ENCODE measurements at regions not wholly inside any gene's neighbourhood (a gene's known extent, or its start where the extent isn't known, plus 50 kb on each side); places are given as distances from the start of the nearest gene placed in this dataset.
"Not testable (repeated sequence)": the region's sequence is repeated elsewhere in the genome, so short reads cannot be mapped to it uniquely, and the experiment has no call there.

DNA sequence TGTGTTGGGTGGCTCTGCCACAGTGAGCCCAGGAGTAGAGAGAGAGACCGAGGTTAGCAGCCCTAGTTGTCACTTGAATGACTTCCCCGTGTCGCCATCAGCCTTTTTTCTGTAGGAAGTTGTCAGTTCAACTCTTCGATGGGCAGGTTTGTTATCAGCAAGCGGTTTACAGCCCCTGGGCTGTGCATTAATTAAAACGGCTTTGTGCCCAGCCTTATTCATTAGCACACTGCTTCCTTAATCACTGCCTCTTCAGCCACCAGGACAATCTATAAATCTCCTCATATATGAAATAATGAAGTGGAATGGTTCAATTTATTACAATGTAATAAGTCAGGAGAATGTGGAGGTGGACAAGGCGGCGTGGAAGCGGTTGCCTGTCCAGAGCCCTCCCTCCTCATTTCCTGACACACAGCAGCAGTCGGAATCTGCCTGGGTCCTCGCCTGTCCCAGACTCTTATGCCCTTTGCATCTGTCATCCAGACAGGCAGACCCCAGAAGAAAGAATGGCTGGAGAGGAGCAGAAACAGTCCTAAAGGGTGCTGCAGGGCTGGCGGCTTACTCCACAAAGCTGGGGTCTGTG lies 122.4 kb upstream of the OPCML start:
- no peaks in the 10 kb centered on the region for H3K4me1 Mint-ChIP-seq
- H3K27ac Mint-ChIP-seq: no peak overlapping the region
- H3K36me3 Mint-ChIP-seq: no peaks in the 10 kb centered on the region
- no peak for ATAC-seq
- no peak overlapping the region for H3K4me3 Mint-ChIP-seq
- H3K27me3 Mint-ChIP-seq: no peaks in the 10 kb centered on the region
- H3K9me3 Mint-ChIP-seq: peaks cover 4% of the 10 kb centered on the region

DNA sequence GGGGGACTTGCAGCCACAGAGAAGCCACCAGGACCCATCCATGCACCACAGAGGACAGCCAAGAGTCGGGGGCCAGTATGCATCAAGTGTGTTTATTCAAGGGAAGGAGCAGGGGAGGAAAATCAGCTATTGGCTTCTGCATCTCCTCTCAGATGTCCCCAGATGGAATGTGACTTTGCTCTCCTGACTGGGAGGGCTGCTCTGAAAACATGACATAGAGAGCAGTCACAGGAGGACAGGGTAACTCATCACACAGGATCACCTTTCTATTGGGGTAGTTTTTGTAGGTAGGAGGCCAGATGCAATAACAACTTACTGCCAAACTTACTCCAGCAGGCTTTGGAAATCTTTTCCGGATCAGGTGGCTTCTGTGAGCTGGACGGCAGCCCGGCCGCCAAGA lies 121.0 kb upstream of the OPCML start:
- ATAC-seq: no peak
- no peaks in the 10 kb centered on the region for H3K4me1 Mint-ChIP-seq
- H3K36me3 Mint-ChIP-seq: no peaks in the 10 kb centered on the region
- no peak overlapping the region for H3K4me3 Mint-ChIP-seq
- H3K9me3 Mint-ChIP-seq: peaks cover 4% of the 10 kb centered on the region
- H3K27me3 Mint-ChIP-seq: no peaks in the 10 kb centered on the region
- no peak overlapping the region for H3K27ac Mint-ChIP-seq

- H3K36me3 Mint-ChIP-seq: no peaks in the 10 kb centered on the region
- H3K4me3 Mint-ChIP-seq: no peak overlapping the region
- H3K27me3 Mint-ChIP-seq: no peaks in the 10 kb centered on the region
- H3K9me3 Mint-ChIP-seq: no peaks in the 10 kb centered on the region
- no peak for ATAC-seq
- no peaks in the 10 kb centered on the region for H3K4me1 Mint-ChIP-seq
- H3K27ac Mint-ChIP-seq: no peak overlapping the region
Observed at GRCh38 chr11:133650082-133650481, 117.8 kb upstream of the OPCML start.

- H3K4me3 Mint-ChIP-seq: no peak overlapping the region
- no peaks in the 10 kb centered on the region for H3K27me3 Mint-ChIP-seq
- no peaks in the 10 kb centered on the region for H3K36me3 Mint-ChIP-seq
- H3K9me3 Mint-ChIP-seq: no peaks in the 10 kb centered on the region
- no peak overlapping the region for H3K27ac Mint-ChIP-seq
- ATAC-seq: no peak
- H3K4me1 Mint-ChIP-seq: no peaks in the 10 kb centered on the region
Observed at GRCh38 chr11:133649040-133649439, 116.7 kb upstream of the OPCML start.

DNA sequence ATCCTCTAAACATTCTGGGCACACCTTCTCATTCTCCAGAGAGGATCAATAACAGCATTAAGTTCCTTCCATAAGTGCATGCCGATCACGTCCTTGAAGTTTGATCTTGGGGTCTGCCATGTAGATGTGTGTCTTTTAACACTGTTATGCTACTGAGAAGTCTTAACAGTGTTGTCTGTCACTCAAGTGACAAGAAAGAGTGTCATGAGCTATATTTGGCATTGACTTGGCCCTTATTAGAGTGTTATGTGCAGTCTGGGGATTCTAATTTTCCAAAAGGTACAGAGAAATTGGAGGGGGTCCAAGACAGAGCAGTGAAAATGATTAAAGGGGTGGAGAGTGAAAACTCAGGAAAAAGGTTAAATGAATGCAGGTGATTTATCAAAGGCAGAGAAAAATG lies 107.1 kb upstream of the OPCML start:
- peaks cover 4% of the 10 kb centered on the region for H3K9me3 Mint-ChIP-seq

DNA sequence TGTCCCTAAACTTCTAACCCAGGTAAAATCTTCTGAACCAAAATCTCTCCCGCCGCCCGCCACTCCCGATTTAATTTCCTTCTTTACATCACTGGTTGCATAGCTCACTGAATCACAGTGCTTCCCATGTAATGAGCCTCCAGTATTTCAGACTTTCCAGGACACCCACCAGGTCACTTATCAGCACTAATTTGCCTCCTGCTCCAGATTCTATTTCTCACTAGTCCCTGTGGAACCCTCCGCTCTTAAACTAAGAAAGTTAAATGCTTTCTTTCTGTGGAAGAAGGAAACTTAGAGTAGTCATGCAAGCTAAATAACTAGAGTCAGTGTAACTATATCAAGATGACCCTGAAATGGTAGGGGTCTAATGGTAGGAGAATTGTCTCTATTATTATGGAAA lies 106.6 kb upstream of the OPCML start:
- H3K36me3 Mint-ChIP-seq: no peaks in the 10 kb centered on the region
- H3K27ac Mint-ChIP-seq: no peak overlapping the region
- no peaks in the 10 kb centered on the region for H3K4me1 Mint-ChIP-seq
- no peak overlapping the region for H3K4me3 Mint-ChIP-seq
- H3K27me3 Mint-ChIP-seq: no peaks in the 10 kb centered on the region
- peaks cover 7% of the 10 kb centered on the region for H3K9me3 Mint-ChIP-seq
- ATAC-seq: no peak

More for the DNA sequence above, 107.1 kb upstream of the OPCML start:
- Mint-ChIP-seq H3K36me3 (no peaks in the 10 kb centered on the region), H3K4me1 (no peaks in the 10 kb centered on the region), H3K27me3 (no peaks in the 10 kb centered on the region), H3K4me3 (no peak overlapping the region), H3K27ac (no peak overlapping the region)
- ATAC-seq: no peak

- Mint-ChIP-seq H3K27ac (no peak overlapping the region), H3K36me3 (no peaks in the 10 kb centered on the region), H3K4me3 (no peak overlapping the region), H3K4me1 (no peaks in the 10 kb centered on the region), H3K27me3 (no peaks in the 10 kb centered on the region), H3K9me3 (peaks cover 8% of the 10 kb centered on the region)
- no peak for ATAC-seq
Observed at GRCh38 chr11:133636711-133637355, 104.5 kb upstream of the OPCML start.

GRCh38 chr11:133635244-133635739 lies 103.0 kb upstream of the OPCML start:
- Mint-ChIP-seq H3K27me3 (no peaks in the 10 kb centered on the region), H3K4me1 (no peaks in the 10 kb centered on the region), H3K9me3 (peaks cover 3% of the 10 kb centered on the region), H3K27ac (no peak overlapping the region), H3K4me3 (no peak overlapping the region), H3K36me3 (no peaks in the 10 kb centered on the region)
- no peak for ATAC-seq

DNA sequence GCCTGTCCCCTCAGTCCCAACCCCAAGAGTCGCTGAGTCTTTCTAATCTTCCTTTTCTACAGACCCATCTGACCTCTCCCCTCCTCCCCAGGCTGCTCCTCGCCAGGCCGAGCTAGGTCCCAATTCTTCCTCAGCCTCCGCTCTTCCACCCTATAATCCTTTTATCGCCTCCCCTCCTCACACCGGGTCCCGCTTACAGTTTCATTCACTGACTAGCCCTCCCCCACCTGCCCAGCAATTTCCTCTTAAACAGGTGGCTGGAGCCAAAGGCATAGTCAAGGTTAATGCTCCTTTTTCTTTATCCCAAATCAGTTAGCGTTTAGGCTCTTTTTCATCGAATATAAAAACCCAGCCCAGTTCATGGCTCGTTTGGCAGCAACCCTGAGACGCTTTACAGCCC lies 96.1 kb upstream of the OPCML start:
- not testable (repeated sequence) for H3K27me3 Mint-ChIP-seq, ATAC-seq, H3K4me1 Mint-ChIP-seq, H3K36me3 Mint-ChIP-seq, H3K4me3 Mint-ChIP-seq, H3K27ac Mint-ChIP-seq, H3K9me3 Mint-ChIP-seq

DNA sequence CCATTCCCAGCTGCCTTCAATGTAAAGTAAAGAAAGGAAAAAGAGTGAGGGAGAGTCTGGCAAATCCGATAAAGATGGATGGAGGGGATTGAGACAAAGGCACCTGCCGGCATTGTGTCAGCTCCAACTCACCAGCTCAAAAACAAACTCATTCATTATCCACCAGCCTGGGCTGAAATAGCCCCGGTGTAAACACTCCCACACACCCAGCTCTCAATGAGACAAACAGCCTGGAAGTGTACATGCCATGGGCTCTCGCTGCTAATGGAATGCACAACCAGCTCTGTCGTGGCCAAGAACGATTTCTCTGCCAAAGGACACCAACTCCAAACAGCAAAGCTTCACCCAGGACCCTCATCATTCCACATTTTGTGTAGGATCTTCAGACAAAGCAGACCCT lies 89.3 kb upstream of the OPCML start:
- H3K27me3 Mint-ChIP-seq: no peaks in the 10 kb centered on the region
- H3K4me1 Mint-ChIP-seq: no peaks in the 10 kb centered on the region
- no peaks in the 10 kb centered on the region for H3K36me3 Mint-ChIP-seq
- no peak overlapping the region for H3K27ac Mint-ChIP-seq
- no peak for ATAC-seq
- H3K9me3 Mint-ChIP-seq: peaks cover 2% of the 10 kb centered on the region
- no peak overlapping the region for H3K4me3 Mint-ChIP-seq

DNA sequence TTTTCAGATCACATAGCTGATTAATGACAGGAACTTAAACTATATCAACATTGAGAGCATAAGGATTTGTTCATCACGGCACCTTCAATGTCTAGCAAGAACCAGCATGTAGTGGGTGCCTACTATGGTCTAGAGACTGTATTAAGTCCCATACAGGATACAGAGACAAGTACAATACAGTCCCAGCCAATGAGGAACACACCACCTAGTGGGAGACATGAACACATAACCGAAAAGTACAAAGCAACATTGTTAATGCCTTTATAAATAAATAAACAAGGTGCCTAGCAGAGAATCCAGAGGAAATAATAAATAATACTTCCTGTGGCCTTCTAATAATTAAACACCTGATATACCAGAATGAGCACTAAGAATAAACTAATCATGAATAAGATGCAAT lies 87.7 kb upstream of the OPCML start:
- no peak for ATAC-seq
- Mint-ChIP-seq H3K4me1 (no peaks in the 10 kb centered on the region), H3K4me3 (no peak overlapping the region), H3K27me3 (no peaks in the 10 kb centered on the region), H3K27ac (no peak overlapping the region), H3K9me3 (peaks cover 7% of the 10 kb centered on the region), H3K36me3 (no peaks in the 10 kb centered on the region)

GRCh38 chr11:133619397-133619796 lies 87.1 kb upstream of the OPCML start:
- Mint-ChIP-seq H3K4me3 (no peak overlapping the region), H3K9me3 (peaks cover 7% of the 10 kb centered on the region), H3K4me1 (no peaks in the 10 kb centered on the region), H3K36me3 (no peaks in the 10 kb centered on the region), H3K27me3 (no peaks in the 10 kb centered on the region), H3K27ac (no peak overlapping the region)
- ATAC-seq: no peak

DNA sequence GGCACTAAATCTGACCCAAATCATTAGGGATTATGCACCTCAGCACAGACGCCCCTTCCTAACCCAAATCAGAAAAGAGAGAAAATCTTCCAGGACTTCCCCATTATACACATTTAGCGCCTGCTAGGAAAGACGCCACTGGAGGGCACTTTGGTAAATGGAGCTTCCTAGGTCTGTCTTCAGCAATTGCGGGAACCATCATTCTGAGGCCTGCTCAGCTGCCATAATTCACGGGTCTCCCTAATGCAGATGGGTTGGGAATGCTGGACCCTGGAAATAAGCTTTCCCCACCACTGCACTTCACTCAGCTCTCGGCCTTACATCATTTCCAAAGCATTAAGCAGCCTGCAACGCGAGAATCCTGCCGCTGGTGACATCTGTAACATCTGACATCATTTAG lies 86.2 kb upstream of the OPCML start:
- ATAC-seq: no peak
- Mint-ChIP-seq H3K27me3 (no peaks in the 10 kb centered on the region), H3K9me3 (peaks cover 10% of the 10 kb centered on the region), H3K4me3 (no peak overlapping the region), H3K36me3 (no peaks in the 10 kb centered on the region), H3K27ac (no peak overlapping the region), H3K4me1 (no peaks in the 10 kb centered on the region)

- Mint-ChIP-seq H3K36me3 (no peaks in the 10 kb centered on the region), H3K27ac (no peak overlapping the region), H3K27me3 (no peaks in the 10 kb centered on the region), H3K4me1 (no peaks in the 10 kb centered on the region), H3K9me3 (peaks cover 16% of the 10 kb centered on the region), H3K4me3 (no peak overlapping the region)
- ATAC-seq: no peak
Observed at GRCh38 chr11:133608496-133608895, 76.2 kb upstream of the OPCML start.

DNA sequence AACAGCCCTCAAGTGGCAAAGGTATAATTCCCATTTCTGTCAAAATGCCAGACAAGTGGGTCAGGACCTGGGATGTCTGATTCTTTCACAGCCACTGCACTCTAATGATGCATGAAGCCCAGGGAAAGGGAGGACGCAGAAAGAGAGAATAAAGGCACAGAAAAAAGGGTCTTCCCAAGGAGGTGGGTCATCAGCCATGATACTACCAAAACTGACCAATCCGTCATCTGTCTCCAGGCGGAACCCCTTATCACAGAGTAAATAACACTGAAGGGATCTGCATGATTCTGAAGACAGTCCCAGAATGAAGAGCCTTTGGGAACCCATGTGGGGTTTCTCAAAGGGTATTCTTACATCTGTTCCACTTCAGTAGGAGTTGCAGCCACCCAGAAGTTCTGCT lies 73.8 kb upstream of the OPCML start:
- peaks cover 11% of the 10 kb centered on the region for H3K9me3 Mint-ChIP-seq
- H3K27me3 Mint-ChIP-seq: no peaks in the 10 kb centered on the region
- H3K4me3 Mint-ChIP-seq: no peak overlapping the region
- no peak for ATAC-seq
- no peaks in the 10 kb centered on the region for H3K36me3 Mint-ChIP-seq
- H3K27ac Mint-ChIP-seq: no peak overlapping the region
- H3K4me1 Mint-ChIP-seq: no peaks in the 10 kb centered on the region

DNA sequence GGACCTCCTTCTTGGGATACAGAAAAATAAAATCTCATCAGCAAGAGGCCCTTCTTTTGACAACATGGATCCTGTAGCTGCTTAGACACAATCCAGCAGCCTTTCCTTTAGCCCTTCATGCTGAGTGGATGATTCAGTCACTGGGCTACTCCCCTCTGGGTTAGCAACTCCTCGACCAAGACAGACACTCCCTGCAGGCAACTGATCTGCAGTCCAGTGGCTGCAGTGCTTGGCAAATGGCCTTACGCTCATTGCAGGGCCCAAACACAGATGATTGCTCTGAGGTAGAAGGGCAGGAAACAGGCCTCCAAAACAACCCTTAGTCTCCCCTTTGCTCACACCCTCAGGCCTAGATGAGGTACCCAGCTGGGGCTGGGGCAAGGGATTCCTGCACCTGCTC lies 73.2 kb upstream of the OPCML start:
- H3K27me3 Mint-ChIP-seq: no peaks in the 10 kb centered on the region
- H3K4me3 Mint-ChIP-seq: no peak overlapping the region
- no peaks in the 10 kb centered on the region for H3K36me3 Mint-ChIP-seq
- H3K9me3 Mint-ChIP-seq: peaks cover 8% of the 10 kb centered on the region
- no peak overlapping the region for H3K27ac Mint-ChIP-seq
- no peaks in the 10 kb centered on the region for H3K4me1 Mint-ChIP-seq
- ATAC-seq: no peak
